SK-N-SH (cell line): ENCODE measurements at regions not wholly inside any gene's neighbourhood (a gene's known extent, or its start where the extent isn't known, plus 50 kb on each side); places are given as distances from the start of the nearest gene placed in this dataset.
"Not testable (repeated sequence)": the region's sequence is repeated elsewhere in the genome, so short reads cannot be mapped to it uniquely, and the experiment has no call there.

ENCODE experiments used
- CTCF ChIA-PET: fragments of 300-600, 350-600 bp; formaldehyde crosslinking; extraction: SDS; loops from one replicate; lab custom pipeline; 2021; lab: Yijun Ruan, JAX
- POLR2A ChIA-PET: fragments of 350-600 bp; sonication (Branson Sonifier 250); formaldehyde crosslinking; extraction: SDS; loops from one replicate; lab custom pipeline; 2020; ENCODE audit warnings: antibody characterized with exemption, inconsistent platforms; lab: Yijun Ruan, JAX
- DNase-seq: peaks from one replicate; pipeline ENCODE4 v3.0.0; 2012
- H2AFZ ChIP-seq: fragments of 200-600 bp; sonication (generic); 2 replicates; pipeline ENCODE4 v1.8.1; 2016; ENCODE audit warnings: antibody characterized with exemption, mild to moderate bottlenecking, low read depth
- H3F3A ChIP-seq: fragments of 200-600 bp; sonication (generic); replicated peaks from 2 replicates; pipeline ENCODE3; 2016; ENCODE audit warnings: antibody characterized with exemption, mild to moderate bottlenecking; ENCODE audit not compliant: insufficient read depth
- H3K27ac ChIP-seq, 2 experiments: fragments of 200-500 bp in 1 of 2; fragments of 200-600 bp in 1 of 2; sonication (Bioruptor generic) in 1 of 2; sonication (generic), shearing (Covaris generic) in 1 of 2; 2 replicates each; pipeline versions ENCODE4 v1.5.1 to v1.6.1; 2014 to 2016; ENCODE audit warnings: low read depth in 2 of 2, inconsistent platforms in 1 of 2, low read length in 1 of 2, mild to moderate bottlenecking in 1 of 2, mixed read lengths in 1 of 2
- H3K27me3 ChIP-seq: fragments of 200-600 bp; sonication (generic), shearing (Covaris generic); 2 replicates; pipeline ENCODE4 v1.6.1; 2016; ENCODE audit warnings: mixed run types; ENCODE audit not compliant: insufficient read depth
- H3K36me3 ChIP-seq, 2 experiments: fragments of 200-500 bp in 1 of 2; fragments of 200-600 bp in 1 of 2; sonication (Bioruptor generic) in 1 of 2; sonication (generic) in 1 of 2; replicated peaks in 1 of 2; 2 replicates each; pipeline versions ENCODE3 to v1.5.1; 2014 to 2016; ENCODE audit warnings: low read length in 1 of 2, mild to moderate bottlenecking in 1 of 2; ENCODE audit not compliant: insufficient read depth in 2 of 2, control insufficient read depth in 1 of 2
- H3K4me1 ChIP-seq, 2 experiments: fragments of 200-500 bp in 1 of 2; fragments of 200-600 bp in 1 of 2; sonication (Bioruptor generic) in 1 of 2; sonication (generic), shearing (Covaris generic) in 1 of 2; 2 replicates each; pipeline versions ENCODE4 v1.5.1 to v1.6.1; 2014 to 2016; ENCODE audit warnings: low read depth in 1 of 2, low read length in 1 of 2, mixed run types in 1 of 2; ENCODE audit not compliant: insufficient read depth in 2 of 2, control insufficient read depth in 1 of 2
- H3K4me2 ChIP-seq: fragments of 200-600 bp; sonication (generic), shearing (Covaris generic); 2 replicates; pipeline ENCODE4 v1.6.1; 2017; ENCODE audit warnings: mixed run types
- H3K4me3 ChIP-seq, 2 experiments: fragments of 200-500 bp in 1 of 2; fragments of 200-600 bp in 1 of 2; sonication (Bioruptor generic) in 1 of 2; sonication (generic), shearing (Covaris generic) in 1 of 2; 2 replicates each; pipeline versions ENCODE4 v1.5.1 to v1.8.1; 2014 to 2016; ENCODE audit warnings: low read depth in 2 of 2, inconsistent platforms in 1 of 2, low read length in 1 of 2, mild to moderate bottlenecking in 1 of 2, mixed read lengths in 1 of 2, moderate library complexity in 1 of 2
- H3K79me2 ChIP-seq: fragments of 200-600 bp; sonication (generic); 2 replicates; pipeline ENCODE4 v1.8.1; 2017; ENCODE audit warnings: mild to moderate bottlenecking; ENCODE audit not compliant: insufficient read depth
- H3K9ac ChIP-seq: fragments of 200-600 bp; sonication (generic); 2 replicates; pipeline ENCODE4 v1.6.1; 2017; ENCODE audit warnings: mixed run types
- H3K9me2 ChIP-seq: fragments of 200-600 bp; sonication (generic); 2 replicates; pipeline ENCODE4 v1.6.1; 2017; ENCODE audit warnings: mixed run types
- H3K9me3 ChIP-seq: fragments of 200-600 bp; sonication (generic); 2 replicates; pipeline ENCODE4 v1.6.1; 2017; ENCODE audit warnings: mixed run types, mild to moderate bottlenecking, moderate library complexity
- H4K20me1 ChIP-seq: fragments of 200-600 bp; sonication (generic); 2 replicates; pipeline ENCODE4 v1.6.1; 2017; ENCODE audit warnings: mild to moderate bottlenecking, mixed run types; ENCODE audit not compliant: insufficient read depth
- CHD2 ChIP-seq: fragments of 150-350 bp; IDR thresholded peaks from 2 replicates; pipeline ENCODE4 v1.6.1; 2018; ENCODE audit warnings: low read length; ENCODE audit not compliant: partially characterized antibody
- EP300 ChIP-seq, 2 experiments: IDR thresholded peaks; 2 replicates each; pipeline versions ENCODE4 v1.4.0 to v1.6.1; 2012; ENCODE audit warnings: borderline replicate concordance in 1 of 2, low read depth in 1 of 2, low read length in 1 of 2
- EZH2phosphoT487 ChIP-seq: fragments of 200-600 bp; sonication (generic); IDR thresholded peaks from 2 replicates; pipeline ENCODE4 v1.6.1; 2017; ENCODE audit warnings: low read depth, mixed run types, mild to moderate bottlenecking, antibody characterized with exemption, moderate library complexity, borderline replicate concordance
- FOXM1 ChIP-seq: IDR thresholded peaks from 2 replicates; pipeline ENCODE4 v1.4.0; 2012; ENCODE audit warnings: low read depth, mild to moderate bottlenecking
- GABPA ChIP-seq: IDR thresholded peaks from 2 replicates; pipeline ENCODE4 v1.4.0; 2012; ENCODE audit warnings: low read depth, mild to moderate bottlenecking
- MEF2A ChIP-seq: IDR thresholded peaks from 2 replicates; pipeline ENCODE4 v1.4.0; 2012; ENCODE audit warnings: low read depth, borderline replicate concordance
- MXI1 ChIP-seq: IDR thresholded peaks from 2 replicates; pipeline ENCODE4 v1.6.1; 2012; ENCODE audit warnings: mild to moderate bottlenecking, low read depth, low read length, improper control_type of control experiment
- PBX3 ChIP-seq: IDR thresholded peaks from 2 replicates; pipeline ENCODE4; 2012
- SIN3A ChIP-seq: IDR thresholded peaks from 2 replicates; pipeline ENCODE4 v1.6.1; 2012; ENCODE audit warnings: low read depth, mild to moderate bottlenecking, low read length, moderate library complexity, borderline replicate concordance
- SMC3 ChIP-seq: IDR thresholded peaks from 2 replicates; pipeline ENCODE4 v1.6.1; 2012; ENCODE audit warnings: low read depth, low read length, improper control_type of control experiment
- TCF12 ChIP-seq: IDR thresholded peaks from 2 replicates; pipeline ENCODE4 v1.4.0; 2012
- USF2 ChIP-seq: fragments of 150-350 bp; IDR thresholded peaks from 2 replicates; pipeline ENCODE4 v1.6.1; 2017; ENCODE audit warnings: antibody characterized with exemption, low read length, low read depth, borderline replicate concordance
- WGBS: methylation state at CpG from one replicate; pipeline ENCODE4 v1.1.6; 2017; ENCODE audit warnings: low lambda C conversion rate; 5-methylcytosine and 5-hydroxymethylcytosine counted together

GRCh38 chr16:80092681-80093080 lies 448.1 kb upstream of the DYNLRB2 start:
- no peaks in the 10 kb centered on the region for H3K79me2 ChIP-seq
- H3K4me3 ChIP-seq, result no peak overlapping the region
- no peak overlapping the region for H3K4me2 ChIP-seq
- H3F3A ChIP-seq, result no peaks in the 10 kb centered on the region
- no peak overlapping the region for H3K9ac ChIP-seq
- H3K4me1 ChIP-seq, result no peaks in the 10 kb centered on the region
- H4K20me1 ChIP-seq, result no peaks in the 10 kb centered on the region
- no peaks in the 10 kb centered on the region for H3K9me2 ChIP-seq
- no peak for DNase-seq
- no peaks in the 10 kb centered on the region for H3K9me3 ChIP-seq
- H3K36me3 ChIP-seq, result no peaks in the 10 kb centered on the region
- TF ChIP-seq FOXM1 (no peak), GABPA (no peak), CHD2 (no peak), EP300 (IDR thresholded peaks at IDR 0.05; ENCODE audit: borderline replicate concordance in 1 of 2, low read depth in 1 of 2, low read length in 1 of 2) (no peak), SMC3 (no peak)
- H3K27me3 ChIP-seq, result no peaks in the 10 kb centered on the region
- ChIA-PET POLR2A (no interaction called here), CTCF (interaction anchor here (2.2 kb wide), 1 partner anchor 8 kb away, joined by 6 read pairs; no protein-coding TSS in a partner anchor)
- 53% methylated on average over 4 of the region's 4 CpGs for WGBS
- H3K27ac ChIP-seq, result no peak overlapping the region
- no peak overlapping the region for H2AFZ ChIP-seq

- CTCF ChIA-PET, H3K27ac ChIP-seq, H3K36me3 ChIP-seq, H3K9me2 ChIP-seq, H4K20me1 ChIP-seq, POLR2A ChIA-PET, H3K79me2 ChIP-seq, H3K9me3 ChIP-seq, H3K4me1 ChIP-seq, DNase-seq, H3K9ac ChIP-seq, H2AFZ ChIP-seq, H3K4me3 ChIP-seq, H3K4me2 ChIP-seq, H3K27me3 ChIP-seq, H3F3A ChIP-seq: not testable (repeated sequence)
- WGBS, result 27% methylated on average over 4 of the region's 4 CpGs
Measured at GRCh38 chr16:80091453-80091852, 449.3 kb upstream of the DYNLRB2 start.

GRCh38 chr16:80085606-80086005 lies 455.2 kb upstream of the DYNLRB2 start:
- WGBS, result 38% methylated on average over 2 of the region's 2 CpGs
- H4K20me1 ChIP-seq, result no peaks in the 10 kb centered on the region
- no peak overlapping the region for H3K4me3 ChIP-seq
- H3K9me3 ChIP-seq, result no peaks in the 10 kb centered on the region
- H3K79me2 ChIP-seq, result no peaks in the 10 kb centered on the region
- TF ChIP-seq PBX3 (no peak), SIN3A (no peak), TCF12 (no peak), USF2 (no peak), EZH2phosphoT487 (no peak), EP300 (IDR thresholded peaks at IDR 0.05; ENCODE audit: borderline replicate concordance in 1 of 2, low read depth in 1 of 2, low read length in 1 of 2) (no peak), MXI1 (no peak), MEF2A (no peak)
- TF ChIP-seq, all 33 proteins: peak for 0
- Histone ChIP-seq H2AFZ (no peak overlapping the region), H3K4me1 (no peaks in the 10 kb centered on the region), H3K27ac (no peak overlapping the region), H3K4me2 (no peak overlapping the region), H3K36me3 (no peaks in the 10 kb centered on the region), H3K9me2 (no peaks in the 10 kb centered on the region), H3K9ac (no peak overlapping the region), H3F3A (no peaks in the 10 kb centered on the region), H3K27me3 (no peaks in the 10 kb centered on the region)
- DNase-seq, result no peak
- ChIA-PET CTCF (no interaction called here), POLR2A (no interaction called here)
